ENCODE measurements at regions not wholly inside any gene's neighbourhood (a gene's known extent, or its start where the extent isn't known, plus 50 kb on each side); places are given as distances from the start of the nearest gene placed in this dataset.
"Not testable (repeated sequence)": the region's sequence is repeated elsewhere in the genome, so short reads cannot be mapped to it uniquely, and the experiment has no call there.

GRCh38 chr1:47522935-47523834, 85.3 kb downstream of the FOXD2 start:
- no peak for DNase-seq (ENCODE audit: low read depth)

- DNase-seq (ENCODE audit: low read depth): no peak
Observed at GRCh38 chr1:47523835-47524215, 86.0 kb downstream of the FOXD2 start.

- DNase-seq (ENCODE audit: low read depth): no peak
Observed at GRCh38 chr1:47524272-47524671, 86.4 kb downstream of the FOXD2 start.

GRCh38 chr1:47527653-47528272, 89.9 kb downstream of the FOXD2 start:
- no peak for DNase-seq (ENCODE audit: low read depth)

GRCh38 chr1:47529520-47530098, 91.8 kb downstream of the FOXD2 start:
- no peak for DNase-seq (ENCODE audit: low read depth)

GRCh38 chr1:47532921-47533792, 95.3 kb downstream of the FOXD2 start:
- DNase-seq (ENCODE audit: low read depth): no peak

GRCh38 chr1:47533793-47534328, 96.0 kb downstream of the FOXD2 start:
- DNase-seq (ENCODE audit: low read depth): no peak

GRCh38 chr1:47534436-47534835, 96.6 kb downstream of the FOXD2 start:
- no peak for DNase-seq (ENCODE audit: low read depth)

GRCh38 chr1:47536646-47537118, 98.8 kb downstream of the FOXD2 start:
- DNase-seq (ENCODE audit: low read depth): no peak

- no peak for DNase-seq (ENCODE audit: low read depth)
Observed at GRCh38 chr1:47537268-47537667, 99.4 kb downstream of the FOXD2 start.

GRCh38 chr1:47537966-47538365, 100.1 kb downstream of the FOXD2 start:
- DNase-seq (ENCODE audit: low read depth): no peak

- DNase-seq (ENCODE audit: low read depth): not testable (repeated sequence)
Observed at GRCh38 chr1:47538530-47538929, 100.7 kb downstream of the FOXD2 start.

- DNase-seq (ENCODE audit: low read depth): not testable (repeated sequence)
Observed at GRCh38 chr1:47541705-47542104, 103.9 kb downstream of the FOXD2 start.

GRCh38 chr1:47543089-47543488, 105.2 kb downstream of the FOXD2 start:
- DNase-seq (ENCODE audit: low read depth): not testable (repeated sequence)

- DNase-seq (ENCODE audit: low read depth): no peak
Observed at GRCh38 chr1:47545912-47546483, 108.2 kb downstream of the FOXD2 start.

GRCh38 chr1:47547753-47548573, 110.1 kb downstream of the FOXD2 start:
- no peak for DNase-seq (ENCODE audit: low read depth)

- DNase-seq (ENCODE audit: low read depth): no peak
Observed at GRCh38 chr1:47548637-47549036, 110.8 kb downstream of the FOXD2 start.

GRCh38 chr1:47549532-47549931, 111.7 kb downstream of the FOXD2 start:
- DNase-seq (ENCODE audit: low read depth): no peak

- DNase-seq (ENCODE audit: low read depth): no peak
Observed at GRCh38 chr1:47550929-47551328, 113.1 kb downstream of the FOXD2 start.

- no peak for DNase-seq (ENCODE audit: low read depth)
Observed at GRCh38 chr1:47551971-47552528, 114.2 kb downstream of the FOXD2 start.

All from T follicular helper cell (primary cell).